OCI-M1 (cell line): ENCODE measurements at regions not wholly inside any gene's neighbourhood (a gene's known extent, or its start where the extent isn't known, plus 50 kb on each side); places are given as distances from the start of the nearest gene placed in this dataset.
"Not testable (repeated sequence)": the region's sequence is repeated elsewhere in the genome, so short reads cannot be mapped to it uniquely, and the experiment has no call there.

Source experiments
- DNase-seq: peaks from one replicate; lab custom pipeline; 2025; lab: John Stamatoyannopoulos, UW

DNA sequence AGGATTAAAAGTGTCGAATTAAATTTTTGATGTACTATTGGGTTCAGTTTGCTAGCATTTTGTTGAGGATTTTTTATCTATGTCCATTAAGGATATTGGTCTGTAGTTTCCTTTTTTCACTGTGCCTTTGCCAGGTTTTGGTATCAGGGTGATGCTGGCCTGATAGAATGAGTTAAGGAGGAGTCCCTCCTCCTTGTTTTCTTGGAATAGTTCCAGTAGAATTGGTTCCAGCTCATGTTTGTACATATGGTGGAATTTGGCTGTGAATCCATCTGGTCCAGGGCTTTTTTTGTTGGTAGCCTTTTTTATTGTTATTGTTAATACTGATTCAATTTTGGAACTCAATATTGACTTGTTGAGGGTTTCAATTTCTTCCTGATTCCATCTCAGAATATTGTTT, 141.8 kb downstream of the SIM1 start:
- no peak for DNase-seq

DNA sequence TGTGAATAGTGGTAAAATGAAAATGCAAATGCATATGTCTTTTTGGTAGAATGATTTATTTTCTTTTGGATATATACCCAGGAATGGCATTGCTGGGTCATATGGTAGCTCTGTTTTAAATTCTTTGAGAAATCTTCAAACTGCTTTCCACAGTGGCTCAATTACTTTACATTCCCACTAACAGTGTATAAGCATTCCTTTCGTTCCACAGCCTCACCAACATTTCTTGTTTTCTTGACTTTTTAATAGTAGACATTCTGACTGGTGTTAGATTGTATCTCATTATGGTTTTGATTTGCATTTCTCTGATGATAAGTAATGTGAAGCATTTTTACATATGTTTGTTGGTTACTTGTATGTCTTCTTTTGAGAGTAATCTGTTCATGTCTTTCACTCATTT, 144.0 kb downstream of the SIM1 start:
- DNase-seq: no peak

DNA sequence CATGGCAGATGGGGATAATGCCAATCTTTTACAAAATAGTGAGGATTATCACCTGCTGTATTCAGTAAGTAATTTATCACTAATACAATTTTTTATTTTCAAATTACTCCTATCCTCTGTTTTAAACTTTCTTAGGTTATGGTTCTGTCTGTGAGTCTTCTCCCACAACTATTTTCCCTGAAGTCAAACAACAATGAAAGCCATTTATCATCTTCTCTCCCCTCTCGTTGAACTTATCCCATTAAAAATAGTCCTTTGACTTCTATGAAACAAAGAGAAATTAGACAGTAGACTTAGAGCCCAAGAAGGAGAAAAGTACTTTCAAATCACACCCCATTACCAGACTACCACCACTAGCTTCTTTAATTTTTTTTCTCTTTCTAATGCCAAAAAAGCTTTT, 147.7 kb downstream of the SIM1 start:
- DNase-seq: no peak

DNA sequence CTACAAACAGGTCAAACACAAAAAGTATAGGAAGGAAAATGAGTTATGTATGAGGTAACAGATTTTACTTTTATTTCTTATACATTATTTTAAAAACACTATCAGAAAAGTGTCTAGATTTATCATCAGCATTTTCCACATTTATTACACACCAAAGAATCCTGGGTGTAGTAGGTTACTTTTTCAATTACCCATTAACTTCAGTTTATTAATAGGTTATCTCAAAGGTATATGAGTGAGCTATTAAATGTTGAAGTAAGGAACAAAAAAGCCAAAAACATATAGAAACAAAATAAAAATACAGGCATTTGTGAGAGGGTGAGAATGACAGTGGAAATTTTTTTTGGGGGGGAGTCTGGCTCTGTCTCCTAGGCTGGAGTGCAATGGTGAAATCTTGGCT, 150.5 kb downstream of the SIM1 start:
- DNase-seq: no peak

GRCh38 chr6:100311707-100312251, 152.9 kb downstream of the SIM1 start:
- DNase-seq: no peak

GRCh38 chr6:100309174-100309573, 155.5 kb downstream of the SIM1 start:
- DNase-seq: no peak

GRCh38 chr6:100307561-100307960, 157.2 kb downstream of the SIM1 start:
- no peak for DNase-seq

DNA sequence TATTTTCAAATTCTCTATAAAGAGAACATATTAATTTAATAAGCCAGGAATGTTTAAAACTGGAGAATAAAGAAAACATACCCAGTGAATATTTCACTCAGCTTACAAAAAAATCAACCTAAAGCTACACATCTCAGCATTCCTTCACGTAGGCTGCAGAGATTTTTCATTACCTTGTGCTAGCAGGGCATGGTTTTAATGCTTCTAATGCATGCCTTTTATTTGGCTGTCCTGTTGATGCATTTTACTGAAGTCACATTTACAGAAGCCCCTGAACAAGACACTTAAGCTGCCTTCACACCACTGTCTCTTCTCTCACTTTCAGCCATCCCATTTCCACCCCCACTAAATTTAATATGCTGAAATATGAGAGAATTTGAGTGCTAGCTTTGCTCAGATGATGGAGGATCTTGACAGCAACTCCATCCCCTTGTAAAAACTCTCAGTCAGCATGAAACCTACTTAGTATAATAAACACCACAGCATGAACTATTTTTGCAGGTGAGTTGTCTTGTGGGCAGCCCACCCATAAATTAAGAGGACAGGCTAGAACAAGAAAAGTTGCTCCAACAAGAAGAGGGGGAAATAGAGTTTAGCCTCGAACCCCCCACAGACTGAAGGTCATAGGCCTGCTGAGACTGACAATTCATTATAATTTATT, 159.4 kb downstream of the SIM1 start:
- no peak for DNase-seq

- peak; percentile 44 for DNase-seq
Observed at GRCh38 chr6:100304575-100304974, 160.1 kb downstream of the SIM1 start.

DNA sequence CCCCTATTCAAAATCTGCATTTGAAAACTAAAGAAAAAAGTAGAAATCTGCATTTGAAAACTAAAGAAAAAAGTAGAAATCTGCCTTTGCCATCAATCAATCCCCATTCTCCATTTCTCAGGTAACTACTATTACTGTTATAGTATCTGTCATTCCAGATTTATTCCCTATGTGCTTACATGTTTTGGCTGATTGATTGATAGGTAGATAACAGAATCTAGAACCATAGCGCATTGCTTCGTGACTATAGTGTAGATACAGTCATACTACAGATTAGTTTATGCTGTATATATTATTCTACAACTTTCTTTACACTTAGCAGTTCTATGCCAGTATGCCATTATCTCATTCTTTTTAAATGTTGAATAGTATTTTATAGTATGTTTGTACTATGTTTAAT, 163.0 kb downstream of the SIM1 start:
- DNase-seq: no peak

DNA sequence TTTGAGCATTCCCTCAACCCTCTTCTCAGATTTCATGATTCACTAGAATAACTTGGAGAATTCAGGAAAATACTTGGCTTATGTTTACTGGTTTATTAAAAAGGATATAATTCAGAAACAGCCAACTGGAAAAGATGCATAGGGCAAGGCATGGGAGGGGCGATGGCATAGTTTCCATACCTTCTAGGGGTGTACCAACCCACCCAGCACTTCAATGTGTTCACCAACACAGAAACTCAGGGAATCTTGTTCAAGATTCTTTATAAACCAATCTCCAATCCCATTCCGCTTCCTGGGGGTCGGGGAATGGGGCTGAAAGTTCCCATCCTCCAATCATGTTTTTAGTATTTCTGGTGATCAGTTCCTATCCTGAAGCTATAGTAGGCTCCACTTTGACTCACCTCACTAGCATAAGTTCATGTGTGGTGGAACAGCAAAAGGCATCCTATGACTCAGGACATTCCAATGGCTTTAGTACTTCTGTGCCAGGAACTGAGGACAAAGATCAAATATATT, 164.4 kb downstream of the SIM1 start:
- no peak for DNase-seq

- DNase-seq: no peak
Observed at GRCh38 chr6:100296810-100297544, 167.7 kb downstream of the SIM1 start.

- not testable (repeated sequence) for DNase-seq
Observed at GRCh38 chr6:100295172-100295571, 169.5 kb downstream of the SIM1 start.

- no peak for DNase-seq
Observed at GRCh38 chr6:100289285-100289684, 175.4 kb downstream of the SIM1 start.

DNA sequence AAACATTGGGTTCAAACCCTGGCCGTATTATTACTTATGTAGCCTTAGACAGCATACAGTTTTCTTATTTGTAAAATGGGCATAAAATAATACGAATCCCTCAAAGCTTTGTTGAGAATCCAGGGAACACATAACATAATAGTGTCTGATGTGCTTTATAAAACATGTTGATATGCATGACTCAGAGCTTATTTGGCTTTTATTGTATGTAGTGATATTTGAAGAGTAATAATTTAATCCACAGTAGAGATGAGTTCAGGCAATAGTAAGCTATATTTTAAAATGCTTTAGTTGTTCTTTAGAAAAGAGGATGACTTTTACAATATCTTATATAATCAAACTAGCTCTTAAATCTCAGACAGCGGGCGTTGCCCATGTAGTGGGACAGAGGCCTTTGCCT, 176.4 kb downstream of the SIM1 start:
- no peak for DNase-seq

DNA sequence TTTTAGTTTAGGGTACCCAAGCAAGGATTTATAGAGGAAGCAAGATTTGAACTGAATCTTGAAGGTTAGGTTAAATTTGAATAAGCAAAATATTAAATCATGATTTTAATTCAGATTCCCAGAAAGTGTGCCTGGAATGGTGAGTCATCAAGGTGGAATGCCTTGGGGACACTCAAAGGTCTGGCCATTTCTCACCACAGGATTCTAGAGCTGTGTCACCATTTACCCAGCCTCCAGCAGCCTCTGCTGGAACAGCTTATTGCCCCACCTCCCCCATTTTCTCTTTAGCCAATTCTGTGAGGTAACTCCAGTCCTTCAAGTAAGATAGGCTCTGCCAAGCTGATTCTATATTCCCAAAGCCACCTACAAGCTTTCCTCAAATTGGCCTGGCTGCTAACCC, 181.4 kb downstream of the SIM1 start:
- DNase-seq: peak; percentile 36

- no peak for DNase-seq
Observed at GRCh38 chr6:100281471-100281901, 183.2 kb downstream of the SIM1 start.

DNA sequence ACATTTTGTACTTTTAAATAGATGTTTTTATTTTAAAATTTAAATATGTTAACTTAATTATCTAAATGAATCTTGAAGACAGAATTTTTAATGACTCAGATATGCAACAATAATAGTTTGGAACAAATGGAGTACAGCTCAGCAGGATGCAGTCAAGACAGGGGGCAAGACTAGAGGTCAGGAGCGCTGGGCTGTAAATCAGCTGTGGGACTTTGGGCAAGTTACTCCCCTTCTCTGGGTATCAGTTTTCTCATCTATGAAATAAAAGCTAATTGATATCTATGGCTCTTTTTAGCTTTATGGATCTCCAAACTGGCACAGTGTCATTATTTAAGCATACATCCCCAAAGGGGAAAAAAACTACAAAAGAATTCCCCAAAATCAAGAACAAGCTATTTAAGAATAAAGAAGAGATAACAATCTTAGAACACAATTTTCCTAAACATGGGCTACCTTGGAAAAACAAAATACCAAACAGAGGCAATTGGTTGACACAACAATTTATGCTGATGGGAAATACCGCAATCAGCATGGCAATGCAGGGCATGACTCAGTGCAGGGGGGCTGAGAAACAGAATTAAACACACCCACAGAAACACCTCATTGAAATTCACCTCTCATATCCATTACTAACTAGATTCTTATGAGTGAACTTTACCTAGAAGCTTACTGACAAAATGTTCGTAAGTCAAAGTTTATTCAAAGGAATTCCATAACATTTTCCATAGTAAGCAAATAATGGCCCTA, 188.2 kb downstream of the SIM1 start:
- no peak for DNase-seq

GRCh38 chr6:100274147-100274546, 190.6 kb downstream of the SIM1 start:
- no peak for DNase-seq

- peak; percentile 78 for DNase-seq
Observed at GRCh38 chr6:100271625-100272024, 193.1 kb downstream of the SIM1 start.

- DNase-seq: no peak
Observed at GRCh38 chr6:100271202-100271601, 193.5 kb downstream of the SIM1 start.

DNA sequence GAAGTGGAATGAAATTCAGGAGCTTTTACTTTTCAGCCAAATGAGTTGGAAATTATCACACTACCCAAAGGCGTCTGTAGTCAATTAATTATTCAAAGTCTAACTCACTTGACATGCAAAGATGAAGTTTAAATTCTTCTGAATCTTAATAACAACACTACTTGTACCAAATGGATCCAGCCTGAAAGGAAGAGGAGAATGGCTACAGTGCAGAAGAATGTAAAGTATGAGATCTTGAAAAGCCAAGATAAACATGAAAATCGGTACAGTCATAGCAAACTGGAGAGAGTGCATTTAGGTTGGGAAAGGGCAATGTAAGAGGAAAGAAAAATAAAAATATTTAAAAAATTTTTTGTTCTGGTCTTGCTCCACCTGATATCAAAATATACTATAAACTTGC, 195.5 kb downstream of the SIM1 start:
- DNase-seq: no peak

DNA sequence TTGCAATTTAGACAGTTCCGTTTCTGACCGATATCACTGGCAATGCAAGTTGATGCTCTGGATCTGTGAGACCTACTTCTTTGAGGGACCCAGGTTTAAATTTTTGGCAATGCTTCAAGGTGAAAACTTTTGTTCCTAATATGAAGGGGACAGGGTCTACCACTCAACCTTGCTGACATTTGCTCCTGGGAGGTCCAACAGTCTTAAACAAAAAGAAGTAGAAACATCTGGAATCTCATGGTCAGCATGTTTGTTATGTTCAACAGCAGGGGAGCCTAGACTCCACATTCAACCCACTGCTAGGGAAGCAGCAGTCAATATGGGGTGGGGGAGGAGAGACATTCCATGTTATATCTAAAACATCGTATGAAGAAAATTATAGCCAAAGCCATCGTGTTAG, 196.4 kb downstream of the SIM1 start:
- DNase-seq: no peak
